Liver (tissue), 8 donors: ENCODE measurements at regions not wholly inside any gene's neighbourhood (a gene's known extent, or its start where the extent isn't known, plus 50 kb on each side); places are given as distances from the start of the nearest gene placed in this dataset.
"Not testable (repeated sequence)": the region's sequence is repeated elsewhere in the genome, so short reads cannot be mapped to it uniquely, and the experiment has no call there.

Experiments
- DNase-seq: peaks from one replicate; pipeline ENCODE4 v3.0.0-alpha.2; 2017; ENCODE audit warnings: low spot score
- H3K27ac ChIP-seq, 2 donors: one replicate each; pipeline ENCODE4 v1.7.0; 2013; ENCODE audit warnings: inconsistent platforms in 2 of 2, low read length in 2 of 2, control low read depth in 1 of 2, low read depth in 1 of 2, mild to moderate bottlenecking in 1 of 2
- H3K27me3 ChIP-seq, 4 donors: one replicate each; pipeline versions ENCODE4 v1.6.1 to v1.7.0; 2013; ENCODE audit warnings: low read length in 3 of 4, inconsistent platforms in 1 of 4, mild to moderate bottlenecking in 1 of 4, moderate library complexity in 1 of 4; ENCODE audit not compliant: control insufficient read depth in 4 of 4, insufficient read depth in 4 of 4
- H3K36me3 ChIP-seq, 4 donors: one replicate each; pipeline versions ENCODE4 v1.6.1 to v1.7.0; 2013; ENCODE audit warnings: low read length in 3 of 4, mild to moderate bottlenecking in 3 of 4, low read depth in 1 of 4, moderate library complexity in 1 of 4; ENCODE audit not compliant: control insufficient read depth in 4 of 4, insufficient read depth in 3 of 4
- H3K4me1 ChIP-seq, 4 donors: one replicate each; pipeline versions ENCODE4 v1.6.1 to v1.7.0; 2013; ENCODE audit warnings: low read length in 3 of 4, mild to moderate bottlenecking in 3 of 4, moderate library complexity in 1 of 4; ENCODE audit not compliant: control insufficient read depth in 4 of 4, insufficient read depth in 4 of 4
- H3K4me3 ChIP-seq, 3 donors: one replicate each; pipeline versions ENCODE4 v1.6.1 to v1.7.0; 2013; ENCODE audit warnings: low read length in 3 of 3, control low read depth in 1 of 3, low read depth in 1 of 3, mild to moderate bottlenecking in 1 of 3
- H3K9ac ChIP-seq, 2 donors: one replicate each; pipeline ENCODE4 v1.7.0; 2013; ENCODE audit warnings: low read length in 2 of 2, mild to moderate bottlenecking in 2 of 2, moderate library complexity in 2 of 2, control low read depth in 1 of 2, low read depth in 1 of 2
- H3K9me3 ChIP-seq, 4 donors: one replicate each; pipeline versions ENCODE4 v1.6.1 to v1.7.0; 2013; ENCODE audit warnings: low read length in 3 of 4; ENCODE audit not compliant: control insufficient read depth in 4 of 4
- CTCF ChIP-seq: fragments of 150-350 bp; IDR thresholded peaks from 2 replicates; pipeline ENCODE4 v1.5.1; 2017; ENCODE audit warnings: improper control_type of control experiment, low read depth, low read length; ENCODE audit not compliant: missing input control
- RAD21 ChIP-seq, 2 donors: IDR thresholded peaks; 2 replicates each; pipeline ENCODE4 v1.6.1; 2016; ENCODE audit warnings: antibody characterized with exemption in 2 of 2, mild to moderate bottlenecking in 2 of 2
- REST ChIP-seq: IDR thresholded peaks from 2 replicates; pipeline ENCODE4 v1.6.1; 2016; ENCODE audit warnings: antibody characterized with exemption, mild to moderate bottlenecking
- RXRA ChIP-seq, 2 donors: IDR thresholded peaks; 2 replicates each; pipeline ENCODE4 v1.6.1; 2017 to 2018; ENCODE audit warnings: antibody characterized with exemption in 2 of 2, mild to moderate bottlenecking in 1 of 2
- WGBS: extraction: QIAGEN DNeasy Blood & Tissue Kit; methylation state at CpG from one replicate; pipeline ENCODE4 v1.1.7; 2013; 5-methylcytosine and 5-hydroxymethylcytosine counted together
- donor health status: healthy.
- donor health status: healthy.
- donor health status: healthy.
- donor health status: healthy.
- donor health status: healthy.

- no peak for TF ChIP-seq CTCF
- no peak for TF ChIP-seq REST
- no peak for TF ChIP-seq RXRA (IDR thresholded peaks at IDR 0.05)
Measured at GRCh38 chr6:141938664-141939063, 194.1 kb upstream of the GJE1 start (continued).

GRCh38 chr6:141932685-141933084 is 200.0 kb upstream of the GJE1 start:
- WGBS: 81% methylated on average over 3 of the region's 3 CpGs
- Histone ChIP-seq H3K9ac (no peak overlapping the region), H3K27ac (no peak overlapping the region), H3K4me1 (peaks cover 0 to 2% (median 0%) of the 10 kb centered on the region in 4 donors), H3K4me3 (no peak overlapping the region), H3K9me3 (no peaks in the 10 kb centered on the region), H3K36me3 (no peaks in the 10 kb centered on the region), H3K27me3 (no peaks in the 10 kb centered on the region)
- no peak for TF ChIP-seq REST
- TF ChIP-seq RAD21 (IDR thresholded peaks at IDR 0.05): no peak
- DNase-seq: no peak

- not testable (repeated sequence) for H3K4me1 ChIP-seq, H3K9ac ChIP-seq, H3K27me3 ChIP-seq, H3K36me3 ChIP-seq, DNase-seq, H3K4me3 ChIP-seq, H3K27ac ChIP-seq, H3K9me3 ChIP-seq
- 73% methylated on average over 4 of the region's 7 CpGs for WGBS
Measured at GRCh38 chr6:141926200-141926900, 206.4 kb upstream of the GJE1 start.
